PFSK-1 (cell line): ENCODE measurements at regions not wholly inside any gene's neighbourhood (a gene's known extent, or its start where the extent isn't known, plus 50 kb on each side); places are given as distances from the start of the nearest gene placed in this dataset.

Source experiments
- FOXP2 ChIP-seq: optimal IDR thresholded peaks from 2 replicates; pipeline ENCODE3; 2011; ENCODE audit warnings: borderline replicate concordance, control low read depth, inconsistent platforms; ENCODE audit not compliant: insufficient read depth; ENCODE audit errors: extremely low read length, extremely low read depth
- POLR2AphosphoS5 ChIP-seq: IDR thresholded peaks from 2 replicates; pipeline ENCODE4 v1.6.1; 2012; ENCODE audit warnings: low read depth, mild to moderate bottlenecking, control low read depth, low read length, moderate library complexity
- SIN3A ChIP-seq: IDR thresholded peaks from 2 replicates; pipeline ENCODE4 v1.6.1; 2012; ENCODE audit warnings: mild to moderate bottlenecking, low read length, moderate library complexity, borderline replicate concordance; ENCODE audit not compliant: insufficient read depth
- TAF1 ChIP-seq: IDR thresholded peaks from 2 replicates; pipeline ENCODE4 v1.6.1; 2012; ENCODE audit warnings: low read length, control low read depth, borderline replicate concordance; ENCODE audit not compliant: insufficient read depth
- TF ChIP-seq, protein P1 (sequence below), 2 experiments: IDR thresholded peaks; 2 replicates each; pipeline versions ENCODE4 v1.6.1 to v1.8.0; 2011 to 2012; ENCODE audit warnings: low read depth in 2 of 2, low read length in 2 of 2, control low read depth in 1 of 2, inconsistent platforms in 1 of 2, mild to moderate bottlenecking in 1 of 2, moderate library complexity in 1 of 2; ENCODE audit not compliant: insufficient read depth in 1 of 2

DNA sequence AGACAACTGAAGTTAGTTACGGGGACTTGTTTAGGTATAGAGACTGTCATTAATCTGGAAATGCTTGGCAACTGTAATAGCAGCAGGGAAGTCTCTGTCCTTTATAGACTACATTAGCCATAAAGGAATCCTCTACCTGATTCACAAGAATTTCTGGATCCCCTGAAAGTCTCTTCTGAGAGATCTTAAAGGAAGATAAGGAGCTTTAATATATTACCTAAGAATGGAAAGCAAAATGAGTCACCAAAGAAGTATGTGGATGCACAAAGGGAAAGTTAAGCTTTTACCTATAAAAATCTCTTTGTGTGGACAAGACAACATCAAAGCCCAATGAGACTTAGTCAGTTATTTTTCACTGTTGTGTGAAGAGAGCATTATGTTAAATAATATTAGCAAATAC is 92.2 kb upstream of the RSPO3 start:
- TF ChIP-seq TAF1 = no peak
- TF ChIP-seq, protein P1, sequence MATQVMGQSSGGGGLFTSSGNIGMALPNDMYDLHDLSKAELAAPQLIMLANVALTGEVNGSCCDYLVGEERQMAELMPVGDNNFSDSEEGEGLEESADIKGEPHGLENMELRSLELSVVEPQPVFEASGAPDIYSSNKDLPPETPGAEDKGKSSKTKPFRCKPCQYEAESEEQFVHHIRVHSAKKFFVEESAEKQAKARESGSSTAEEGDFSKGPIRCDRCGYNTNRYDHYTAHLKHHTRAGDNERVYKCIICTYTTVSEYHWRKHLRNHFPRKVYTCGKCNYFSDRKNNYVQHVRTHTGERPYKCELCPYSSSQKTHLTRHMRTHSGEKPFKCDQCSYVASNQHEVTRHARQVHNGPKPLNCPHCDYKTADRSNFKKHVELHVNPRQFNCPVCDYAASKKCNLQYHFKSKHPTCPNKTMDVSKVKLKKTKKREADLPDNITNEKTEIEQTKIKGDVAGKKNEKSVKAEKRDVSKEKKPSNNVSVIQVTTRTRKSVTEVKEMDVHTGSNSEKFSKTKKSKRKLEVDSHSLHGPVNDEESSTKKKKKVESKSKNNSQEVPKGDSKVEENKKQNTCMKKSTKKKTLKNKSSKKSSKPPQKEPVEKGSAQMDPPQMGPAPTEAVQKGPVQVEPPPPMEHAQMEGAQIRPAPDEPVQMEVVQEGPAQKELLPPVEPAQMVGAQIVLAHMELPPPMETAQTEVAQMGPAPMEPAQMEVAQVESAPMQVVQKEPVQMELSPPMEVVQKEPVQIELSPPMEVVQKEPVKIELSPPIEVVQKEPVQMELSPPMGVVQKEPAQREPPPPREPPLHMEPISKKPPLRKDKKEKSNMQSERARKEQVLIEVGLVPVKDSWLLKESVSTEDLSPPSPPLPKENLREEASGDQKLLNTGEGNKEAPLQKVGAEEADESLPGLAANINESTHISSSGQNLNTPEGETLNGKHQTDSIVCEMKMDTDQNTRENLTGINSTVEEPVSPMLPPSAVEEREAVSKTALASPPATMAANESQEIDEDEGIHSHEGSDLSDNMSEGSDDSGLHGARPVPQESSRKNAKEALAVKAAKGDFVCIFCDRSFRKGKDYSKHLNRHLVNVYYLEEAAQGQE (IDR thresholded peaks at IDR 0.05; ENCODE audit: insufficient read depth in 1 of 2, low read depth in 2 of 2, low read length in 2 of 2) = no peak
- no peak for TF ChIP-seq FOXP2
- no peak for TF ChIP-seq SIN3A
- TF ChIP-seq POLR2AphosphoS5 = no peak

DNA sequence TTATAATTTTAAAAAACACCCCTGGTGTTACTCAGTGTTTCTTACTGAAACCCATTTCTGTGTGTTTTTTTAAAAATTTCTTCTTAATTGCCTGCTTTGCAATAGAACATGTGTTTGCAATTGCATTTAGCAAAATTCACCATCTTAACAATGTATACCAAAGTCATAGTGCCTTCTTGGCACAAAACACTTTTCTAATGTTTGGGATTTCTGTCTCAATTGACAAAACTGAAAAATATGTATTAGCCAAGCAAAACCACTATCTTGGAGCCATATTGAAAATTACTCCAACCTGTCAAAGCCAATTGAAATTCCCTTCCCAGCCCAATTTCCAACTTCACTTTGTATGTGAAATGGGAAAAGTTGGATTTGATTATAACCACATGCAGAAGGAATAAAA is 88.4 kb upstream of the RSPO3 start:
- TF ChIP-seq FOXP2 (no peak), SIN3A (no peak), TAF1 (no peak), POLR2AphosphoS5 (no peak)
- TF ChIP-seq, protein P1 (IDR thresholded peaks at IDR 0.05; ENCODE audit: insufficient read depth in 1 of 2, low read depth in 2 of 2, low read length in 2 of 2) = no peak

DNA sequence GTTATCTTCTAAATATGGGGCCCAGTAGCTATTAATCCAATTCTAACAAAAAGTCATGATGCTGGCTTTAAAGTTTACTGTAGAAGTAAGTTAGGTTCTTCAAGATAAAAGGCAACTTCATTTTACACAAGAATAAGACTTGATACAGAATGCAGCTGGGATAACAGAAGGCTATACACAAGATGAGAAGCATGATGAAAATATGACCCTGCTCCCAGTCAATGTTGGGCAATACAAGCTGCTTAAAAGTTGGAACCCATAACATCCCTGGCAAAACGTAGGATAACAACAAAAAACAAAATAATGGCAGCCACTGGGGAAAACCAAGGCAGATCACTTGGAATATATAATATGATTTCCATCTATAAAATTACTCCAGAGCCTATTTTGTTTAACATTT is 87.6 kb upstream of the RSPO3 start:
- TF ChIP-seq, protein P1 (IDR thresholded peaks at IDR 0.05; ENCODE audit: insufficient read depth in 1 of 2, low read depth in 2 of 2, low read length in 2 of 2) = no peak
- TF ChIP-seq SIN3A (no peak), POLR2AphosphoS5 (no peak), FOXP2 (no peak), TAF1 (no peak)

DNA sequence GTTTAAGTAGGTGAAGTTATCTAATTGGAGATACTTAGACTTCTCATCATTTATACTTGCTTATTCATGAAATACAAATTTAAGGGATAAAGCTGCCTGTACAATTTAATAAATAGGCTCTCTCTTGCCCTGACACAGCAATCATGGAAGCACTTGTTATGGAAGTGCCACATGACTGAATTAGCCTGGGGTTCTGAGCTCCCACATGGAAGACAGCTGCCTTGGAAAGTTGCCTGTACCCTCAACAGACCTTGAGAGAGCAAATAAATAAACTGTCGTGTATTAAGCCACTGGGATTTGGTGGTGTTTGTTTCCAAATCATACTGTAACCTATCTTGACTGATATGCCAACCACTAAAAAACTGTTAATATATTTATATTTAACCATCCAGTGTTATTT is 87.0 kb upstream of the RSPO3 start:
- TF ChIP-seq TAF1 = no peak

DNA sequence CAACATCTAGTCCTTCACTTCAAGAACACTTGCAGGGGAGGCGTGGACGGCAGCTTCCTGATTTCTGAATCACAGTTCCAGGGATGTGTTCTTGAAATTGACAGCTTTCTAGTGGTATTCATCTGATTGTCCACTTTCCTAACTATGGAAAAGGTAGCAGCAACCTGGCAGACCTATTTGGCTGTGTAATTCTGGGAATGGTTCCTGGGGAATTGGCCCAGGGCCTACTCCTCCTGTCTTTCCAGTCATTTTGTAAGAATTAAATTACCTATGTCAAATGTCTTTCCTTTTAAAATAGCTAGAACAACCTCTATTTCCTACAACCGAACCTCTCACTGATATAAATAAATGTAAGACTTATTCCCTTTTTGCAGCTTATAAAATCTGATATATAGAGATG is 85.5 kb upstream of the RSPO3 start:
- TF ChIP-seq, protein P1 (IDR thresholded peaks at IDR 0.05; ENCODE audit: insufficient read depth in 1 of 2, low read depth in 2 of 2, low read length in 2 of 2) = no peak
- no peak for TF ChIP-seq TAF1
- TF ChIP-seq POLR2AphosphoS5 = no peak
